Erythroblast (primary cell): ENCODE measurements at regions not wholly inside any gene's neighbourhood (a gene's known extent, or its start where the extent isn't known, plus 50 kb on each side); places are given as distances from the start of the nearest gene placed in this dataset.

Experiments used
- GATA1 ChIP-seq: IDR thresholded peaks from 2 replicates; pipeline ENCODE4 v1.6.1; 2011; ENCODE audit warnings: low read depth, mild to moderate bottlenecking, control low read depth, low read length, moderate library complexity
- POLR2A ChIP-seq: IDR thresholded peaks from 2 replicates; pipeline ENCODE4 v1.6.1; 2011; ENCODE audit warnings: mild to moderate bottlenecking, low read length

GRCh38 chr11:19398273-19398672 is 157.5 kb upstream of the E2F8 start:
- TF ChIP-seq POLR2A: no peak
- no peak for TF ChIP-seq GATA1
